Activated CD4-positive, alpha-beta T cell treated with anti-CD3 and anti-CD28 coated beads for 36 hours (primary cell): ENCODE measurements at regions not wholly inside any gene's neighbourhood (a gene's known extent, or its start where the extent isn't known, plus 50 kb on each side); places are given as distances from the start of the nearest gene placed in this dataset.

ENCODE experiments used
- ATAC-seq: fragments of 200-7000 bp; cut with Tn5 transposase; one replicate; pipeline ENCODE4 v1.10.0; 2021; ENCODE audit warnings: mild to moderate bottlenecking, moderate library complexity
- CTCF ChIA-PET: fragments of 350-600 bp; sonication (Branson Sonifier 250); formaldehyde crosslinking; loops from one replicate; lab custom pipeline; 2021; ENCODE audit warnings: antibody characterized with exemption; lab: Charles Lee
- POLR2A ChIA-PET: fragments of 350-600 bp; sonication (Branson Sonifier 250); formaldehyde crosslinking; loops from one replicate; lab custom pipeline; 2021; ENCODE audit warnings: antibody characterized with exemption, inconsistent platforms; lab: Charles Lee
- DNase-seq: peaks from one replicate; pipeline ENCODE4 v3.0.0-alpha.2; 2020
- H3K27ac Mint-ChIP-seq: one replicate; pipeline ENCODE4 v1.8.0; 2021; ENCODE audit warnings: mixed read lengths
- H3K27me3 Mint-ChIP-seq: one replicate; pipeline ENCODE4 v1.8.0; 2021; ENCODE audit warnings: mixed read lengths
- H3K36me3 Mint-ChIP-seq: one replicate; pipeline ENCODE4 v1.8.0; 2021; ENCODE audit warnings: low read depth, mixed read lengths
- H3K4me1 Mint-ChIP-seq: one replicate; pipeline ENCODE4 v1.8.0; 2021; ENCODE audit warnings: mixed read lengths
- H3K4me3 Mint-ChIP-seq: one replicate; pipeline ENCODE4 v1.8.0; 2021; ENCODE audit warnings: mild to moderate bottlenecking, moderate library complexity, mixed read lengths
- H3K9me3 Mint-ChIP-seq: one replicate; pipeline ENCODE4 v1.8.0; 2021; ENCODE audit warnings: low read depth, mixed read lengths
- intact Hi-C, 2 experiments: fragments of 100-400 bp; cut with DNase I in 1 of 2; cut with micrococcal nuclease in 1 of 2; formaldehyde crosslinking; loops; one replicate each; pipeline versions ENCODE4 v1.14.2 to v1.15.1; 2022 to 2024; cut with DNase I, micrococcal nuclease

GRCh38 chr1:172951730-172952365 is 98.9 kb downstream of the TNFSF18 start:
- POLR2A ChIA-PET: no interaction called here
- ATAC-seq (no peak), DNase-seq (no peak)
- Mint-ChIP-seq H3K27ac (no peak overlapping the region), H3K36me3 (no peaks in the 10 kb centered on the region), H3K9me3 (no peaks in the 10 kb centered on the region), H3K4me1 (peaks cover 17% of the 10 kb centered on the region), H3K27me3 (peaks cover 14% of the 10 kb centered on the region), H3K4me3 (no peak overlapping the region)
- intact Hi-C loops: no loop called here
- CTCF ChIA-PET: interaction anchor here (0.6 to 1.6 kb wide), 3 partner anchors 171 to 458 kb away, joined by 3 to 6 read pairs (median 4); no protein-coding TSS in a partner anchor

DNA sequence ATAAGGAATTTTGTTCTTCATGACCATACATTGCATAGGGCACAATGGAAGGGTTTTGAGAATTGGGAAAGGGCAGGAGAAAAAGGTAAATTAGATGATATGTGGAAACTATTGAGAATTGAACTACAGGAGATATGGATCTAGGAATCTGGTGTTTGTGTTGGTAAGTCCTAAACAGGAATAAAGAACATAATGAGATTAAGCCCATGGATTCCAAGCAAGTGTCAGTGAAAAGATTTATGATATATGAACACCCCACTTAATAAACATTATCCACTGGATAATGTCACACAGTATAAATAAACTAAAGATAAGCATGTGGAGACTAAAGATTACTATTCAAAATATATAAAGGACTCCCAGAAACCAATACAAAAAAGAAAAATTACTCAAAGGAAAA is 98.2 kb downstream of the TNFSF18 start:
- DNase-seq (no peak), ATAC-seq (no peak)
- peaks cover 14% of the 10 kb centered on the region for H3K27me3 Mint-ChIP-seq
- POLR2A ChIA-PET: no interaction called here
- H3K36me3 Mint-ChIP-seq: no peaks in the 10 kb centered on the region
- peaks cover 11% of the 10 kb centered on the region for H3K4me1 Mint-ChIP-seq
- CTCF ChIA-PET: interaction anchor here (1.6 kb wide), 1 partner anchor 210 kb away, joined by 6 read pairs; no protein-coding TSS in a partner anchor
- no peak overlapping the region for H3K27ac Mint-ChIP-seq
- intact Hi-C loops: no loop called here
- no peaks in the 10 kb centered on the region for H3K9me3 Mint-ChIP-seq
- no peak overlapping the region for H3K4me3 Mint-ChIP-seq

GRCh38 chr1:172954476-172955150 is 96.1 kb downstream of the TNFSF18 start:
- H3K4me3 Mint-ChIP-seq: no peak overlapping the region
- H3K27ac Mint-ChIP-seq: no peak overlapping the region
- no peaks in the 10 kb centered on the region for H3K9me3 Mint-ChIP-seq
- ATAC-seq (no peak), DNase-seq (no peak)
- H3K36me3 Mint-ChIP-seq: no peaks in the 10 kb centered on the region
- ChIA-PET POLR2A (no interaction called here), CTCF (interaction anchor here (1.0 kb wide), 1 partner anchor 202 kb away, joined by 3 read pairs; no protein-coding TSS in a partner anchor)
- H3K27me3 Mint-ChIP-seq: peaks cover 12% of the 10 kb centered on the region
- peaks cover 7% of the 10 kb centered on the region for H3K4me1 Mint-ChIP-seq
- intact Hi-C loops: no loop called here

GRCh38 chr1:172955161-172955815 is 95.5 kb downstream of the TNFSF18 start:
- no peak for DNase-seq
- ATAC-seq: no peak
- Mint-ChIP-seq H3K27ac (no peak overlapping the region), H3K36me3 (no peaks in the 10 kb centered on the region), H3K4me3 (no peak overlapping the region), H3K9me3 (no peaks in the 10 kb centered on the region), H3K4me1 (peaks cover 7% of the 10 kb centered on the region), H3K27me3 (peaks cover 12% of the 10 kb centered on the region)
- ChIA-PET POLR2A (no interaction called here), CTCF (no interaction called here)
- intact Hi-C loops: no loop called here

DNA sequence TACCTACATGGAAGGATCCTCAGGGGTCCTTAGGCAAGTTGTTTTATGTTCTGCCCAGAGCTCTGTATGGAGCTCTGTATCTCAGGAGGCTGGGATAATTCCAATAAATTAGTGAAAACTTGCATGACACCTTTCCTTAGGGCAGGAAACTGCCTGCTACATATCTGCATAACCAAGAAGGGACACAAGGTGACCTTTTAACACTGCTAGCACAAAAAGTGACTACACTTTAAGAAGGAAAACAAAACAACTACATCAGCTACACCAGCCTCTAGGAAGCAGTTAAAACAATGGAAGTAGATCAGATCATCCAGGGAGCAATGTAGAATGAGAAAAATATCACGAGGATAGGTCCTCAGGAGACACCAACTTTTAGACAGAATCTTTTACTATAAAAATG is 93.9 kb downstream of the TNFSF18 start:
- DNase-seq: no peak
- Mint-ChIP-seq H3K36me3 (no peaks in the 10 kb centered on the region), H3K4me1 (peaks cover 4% of the 10 kb centered on the region), H3K27ac (no peak overlapping the region), H3K9me3 (no peaks in the 10 kb centered on the region), H3K27me3 (peaks cover 15% of the 10 kb centered on the region), H3K4me3 (no peak overlapping the region)
- ChIA-PET CTCF (interaction anchor here (1.0 kb wide), 1 partner anchor 41 kb away, joined by 4 read pairs; no protein-coding TSS in a partner anchor), POLR2A (no interaction called here)
- ATAC-seq: no peak
- intact Hi-C loops: no loop called here

DNA sequence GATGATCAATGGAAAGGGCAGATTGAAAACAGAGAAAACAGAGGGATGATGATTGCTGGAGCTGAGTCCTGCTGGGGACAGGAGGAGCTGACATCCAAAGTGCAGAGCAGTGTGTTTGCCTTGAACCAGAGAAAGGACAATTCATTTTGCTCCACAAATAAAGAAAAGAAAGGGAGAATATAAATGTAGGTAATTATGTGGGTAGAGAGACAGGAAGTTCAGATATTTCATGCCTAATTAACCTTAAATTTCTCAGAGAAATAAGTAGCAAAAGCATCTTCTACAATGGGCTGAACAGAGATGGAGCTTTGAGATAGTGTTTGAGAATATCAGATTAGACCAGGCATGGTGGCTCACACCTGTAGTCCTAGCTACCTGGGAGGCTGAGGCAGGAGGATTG is 93.2 kb downstream of the TNFSF18 start:
- Mint-ChIP-seq H3K36me3 (no peaks in the 10 kb centered on the region), H3K27me3 (peaks cover 13% of the 10 kb centered on the region), H3K27ac (no peak overlapping the region), H3K9me3 (no peaks in the 10 kb centered on the region), H3K4me1 (peaks cover 2% of the 10 kb centered on the region), H3K4me3 (no peak overlapping the region)
- intact Hi-C loops: no loop called here
- no peak for ATAC-seq
- ChIA-PET CTCF (interaction anchor here (1.0 kb wide), 2 partner anchors 14 to 41 kb away, joined by 3 to 4 read pairs; no protein-coding TSS in a partner anchor), POLR2A (no interaction called here)
- no peak for DNase-seq

DNA sequence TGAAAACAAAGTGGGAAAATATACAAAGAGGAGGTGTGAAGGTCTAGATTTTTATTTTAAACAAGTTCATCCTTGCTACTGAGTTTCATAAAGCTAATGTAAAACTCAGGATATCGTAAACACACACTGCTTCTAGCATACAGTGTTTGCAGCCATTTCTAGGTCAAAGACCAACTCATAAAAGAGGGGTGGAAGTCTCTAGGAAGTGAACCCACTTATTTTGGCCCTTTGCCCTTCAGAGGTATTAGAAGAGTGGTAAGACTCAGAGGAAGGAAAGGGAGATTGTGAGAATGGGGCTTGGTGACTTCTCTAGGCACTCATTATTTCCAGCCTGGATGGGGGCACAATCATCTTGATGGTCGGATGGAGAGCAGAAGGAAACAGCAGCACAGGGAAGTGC is 91.2 kb downstream of the TNFSF18 start:
- DNase-seq (no peak), ATAC-seq (no peak)
- ChIA-PET POLR2A (no interaction called here), CTCF (no interaction called here)
- H3K27ac Mint-ChIP-seq: no peak overlapping the region
- no peaks in the 10 kb centered on the region for H3K4me1 Mint-ChIP-seq
- H3K4me3 Mint-ChIP-seq: no peak overlapping the region
- no peaks in the 10 kb centered on the region for H3K9me3 Mint-ChIP-seq
- H3K27me3 Mint-ChIP-seq: peaks cover 11% of the 10 kb centered on the region
- intact Hi-C loops: no loop called here
- H3K36me3 Mint-ChIP-seq: no peaks in the 10 kb centered on the region

DNA sequence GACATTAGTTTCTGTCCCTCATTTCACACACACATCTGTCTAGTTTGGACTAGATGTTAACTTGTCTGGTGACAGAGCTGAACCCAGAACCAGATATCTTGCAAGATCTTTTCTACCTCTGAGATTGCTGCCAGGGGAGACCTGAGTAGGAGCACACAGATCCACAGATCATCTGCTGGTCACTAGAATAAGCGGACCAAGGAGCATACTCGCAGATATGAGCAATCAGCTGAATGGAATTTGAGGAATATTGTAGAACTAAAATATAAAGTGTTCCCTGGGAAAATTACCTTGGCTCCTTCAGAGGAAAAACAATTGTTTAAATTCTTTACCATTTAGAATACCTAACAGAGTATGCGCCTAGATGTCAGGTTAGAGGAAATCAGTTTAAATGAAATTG is 90.7 kb downstream of the TNFSF18 start:
- ATAC-seq (no peak), DNase-seq (no peak)
- no peaks in the 10 kb centered on the region for H3K9me3 Mint-ChIP-seq
- H3K27ac Mint-ChIP-seq: no peak overlapping the region
- H3K4me1 Mint-ChIP-seq: no peaks in the 10 kb centered on the region
- peaks cover 11% of the 10 kb centered on the region for H3K27me3 Mint-ChIP-seq
- no peak overlapping the region for H3K4me3 Mint-ChIP-seq
- no peaks in the 10 kb centered on the region for H3K36me3 Mint-ChIP-seq
- POLR2A ChIA-PET: no interaction called here
- intact Hi-C loops: no loop called here
- CTCF ChIA-PET: no interaction called here

- Mint-ChIP-seq H3K27ac (no peak overlapping the region), H3K4me3 (no peak overlapping the region), H3K9me3 (no peaks in the 10 kb centered on the region), H3K27me3 (peaks cover 11% of the 10 kb centered on the region), H3K36me3 (no peaks in the 10 kb centered on the region), H3K4me1 (no peaks in the 10 kb centered on the region)
- ATAC-seq (no peak), DNase-seq (no peak)
- POLR2A ChIA-PET: interaction anchor here (0.5 kb wide), 1 partner anchor 219 kb away, joined by 3 read pairs; no protein-coding TSS in a partner anchor
- intact Hi-C loops: no loop called here
- CTCF ChIA-PET: no interaction called here
Observed at GRCh38 chr1:172960454-172961208, 90.1 kb downstream of the TNFSF18 start.

DNA sequence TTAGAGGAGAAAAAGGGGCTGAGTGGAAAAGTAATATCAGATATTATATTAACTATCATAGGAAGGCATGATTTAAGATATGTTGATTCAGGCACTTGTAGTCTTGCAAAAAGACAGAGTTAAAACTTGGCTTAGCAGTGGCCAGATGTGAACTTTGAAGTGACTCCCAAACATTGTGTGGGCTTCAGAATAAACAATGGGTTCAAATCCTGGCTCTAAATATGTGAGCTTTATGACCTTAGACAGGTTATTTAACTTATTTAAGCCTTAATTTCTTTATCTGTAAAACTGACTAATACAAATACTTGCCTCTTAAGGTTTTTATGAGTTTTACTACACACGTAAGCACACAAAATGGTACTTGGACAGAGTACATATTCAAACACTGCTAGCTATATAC is 85.9 kb downstream of the TNFSF18 start:
- Mint-ChIP-seq H3K36me3 (no peaks in the 10 kb centered on the region), H3K4me3 (no peak overlapping the region), H3K4me1 (peaks cover 12% of the 10 kb centered on the region), H3K9me3 (no peaks in the 10 kb centered on the region), H3K27me3 (peaks cover 8% of the 10 kb centered on the region), H3K27ac (no peak overlapping the region)
- ATAC-seq (no peak), DNase-seq (no peak)
- CTCF ChIA-PET: interaction anchor here (1.0 kb wide), 1 partner anchor 223 kb away, joined by 3 read pairs; no protein-coding TSS in a partner anchor
- POLR2A ChIA-PET: no interaction called here
- intact Hi-C loops: loop anchor here (5.0 kb wide), 2 partner anchors 73 to 218 kb away; no protein-coding TSS in a partner anchor
